ENCODE measurements at regions not wholly inside any gene's neighbourhood (a gene's known extent, or its start where the extent isn't known, plus 50 kb on each side); places are given as distances from the start of the nearest gene placed in this dataset.

- Histone ChIP-seq H3K4me3 (no peak overlapping the region), H3K27ac (no peak overlapping the region)
- no peak for TF ChIP-seq CTCF (IDR thresholded peaks at IDR 0.05)
- no peak for DNase-seq (ENCODE audit: low spot score)
Observed at GRCh38 chr13:95502216-95502615, 50.3 kb upstream of the CLDN10 start.

Measured in coronary artery (tissue), 2 donors.